Gastroesophageal sphincter (tissue), 3 donors: ENCODE measurements at regions not wholly inside any gene's neighbourhood (a gene's known extent, or its start where the extent isn't known, plus 50 kb on each side); places are given as distances from the start of the nearest gene placed in this dataset.

Source experiments
- CTCF ChIP-seq, 4 experiments: fragments of 200-600 bp in 2 of 4; fragments of 450-650 bp in 2 of 4; sonication (generic) in 1 of 4; IDR thresholded peaks; one replicate each; pipeline ENCODE4 v1.5.1; 2017 to 2019; ENCODE audit warnings: antibody characterized with exemption in 4 of 4, mild to moderate bottlenecking in 2 of 4, moderate library complexity in 2 of 4
- POLR2A ChIP-seq, 2 donors: fragments of 450-650 bp; IDR thresholded peaks; one replicate each; pipeline ENCODE4 v1.6.1; 2017; ENCODE audit warnings: antibody characterized with exemption in 2 of 2, mild to moderate bottlenecking in 2 of 2, moderate library complexity in 1 of 2
- POLR2AphosphoS5 ChIP-seq: sonication (generic); formaldehyde crosslinking; IDR thresholded peaks from one replicate; pipeline ENCODE4 v1.6.1; 2017; ENCODE audit warnings: antibody characterized with exemption

GRCh38 chr7:113446791-113447190 lies 328.4 kb upstream of the SMIM30 start:
- TF ChIP-seq CTCF (IDR thresholded peaks at IDR 0.05): no peak
- no peak for TF ChIP-seq POLR2A (IDR thresholded peaks at IDR 0.05)
- TF ChIP-seq POLR2AphosphoS5: no peak
